Left ventricle myocardium inferior (tissue), 1 donor: ENCODE measurements at regions not wholly inside any gene's neighbourhood (a gene's known extent, or its start where the extent isn't known, plus 50 kb on each side); places are given as distances from the start of the nearest gene placed in this dataset.

Source experiments
- DNase-seq: peaks from one replicate; pipeline ENCODE4 v3.0.0-alpha.2; 2020
- H3K27ac ChIP-seq: fragments of 200-600 bp; replicated peaks from 2 replicates; pipeline ENCODE4 v1.8.0; 2021
- H3K27me3 ChIP-seq: fragments of 200-600 bp; 2 replicates; pipeline ENCODE4 v1.8.0; 2021; ENCODE audit warnings: low read depth
- H3K36me3 ChIP-seq: fragments of 200-600 bp; 2 replicates; pipeline ENCODE4 v1.8.0; 2021
- H3K4me1 ChIP-seq: fragments of 200-600 bp; 2 replicates; pipeline ENCODE4 v1.8.0; 2021
- H3K4me3 ChIP-seq: fragments of 200-600 bp; 2 replicates; pipeline ENCODE4 v1.8.0; 2021; ENCODE audit warnings: mild to moderate bottlenecking, moderate library complexity
- H3K9me3 ChIP-seq: fragments of 200-600 bp; replicated peaks from 2 replicates; pipeline ENCODE4 v1.8.0; 2021
- CTCF ChIP-seq: fragments of 200-600 bp; IDR thresholded peaks from 2 replicates; pipeline ENCODE4 v1.8.0; 2021; ENCODE audit warnings: antibody characterized with exemption, mild to moderate bottlenecking, borderline replicate concordance
- intact Hi-C: fragments of 100-400 bp; cut with micrococcal nuclease; formaldehyde crosslinking; loops from one replicate; pipeline ENCODE4 v1.11.0; 2022
- donor health status: DM: no; HTN: yes; CAD: no; lungs with severe emphysema.

- H3K27me3 ChIP-seq = peaks cover 42% of the 10 kb centered on the region
- H3K27ac ChIP-seq = no peak overlapping the region
- no peak for DNase-seq
- H3K36me3 ChIP-seq = no peaks in the 10 kb centered on the region
- H3K9me3 ChIP-seq = no peaks in the 10 kb centered on the region
- no peaks in the 10 kb centered on the region for H3K4me1 ChIP-seq
- intact Hi-C loops = no loop called here
- TF ChIP-seq CTCF = no peak
- H3K4me3 ChIP-seq = no peak overlapping the region
Observed at GRCh38 chr15:77731067-77731466, 98.4 kb upstream of the LINGO1 start.

- TF ChIP-seq CTCF = no peak
- Histone ChIP-seq H3K9me3 (no peaks in the 10 kb centered on the region), H3K4me3 (no peak overlapping the region), H3K27ac (no peak overlapping the region), H3K4me1 (peaks cover 8% of the 10 kb centered on the region), H3K36me3 (no peaks in the 10 kb centered on the region), H3K27me3 (peaks cover 36% of the 10 kb centered on the region)
- intact Hi-C loops = no loop called here
- DNase-seq = no peak
Observed at GRCh38 chr15:77727635-77728304, 95.1 kb upstream of the LINGO1 start.

- H3K36me3 ChIP-seq = no peaks in the 10 kb centered on the region
- H3K4me1 ChIP-seq = peaks cover 8% of the 10 kb centered on the region
- no peaks in the 10 kb centered on the region for H3K9me3 ChIP-seq
- no peak overlapping the region for H3K27ac ChIP-seq
- no peak for DNase-seq
- intact Hi-C loops = no loop called here
- TF ChIP-seq CTCF = no peak
- H3K4me3 ChIP-seq = no peak overlapping the region
- H3K27me3 ChIP-seq = peaks cover 21% of the 10 kb centered on the region
Observed at GRCh38 chr15:77724715-77725114, 92.0 kb upstream of the LINGO1 start.

GRCh38 chr15:77723756-77724155, 91.0 kb upstream of the LINGO1 start:
- no peaks in the 10 kb centered on the region for H3K9me3 ChIP-seq
- intact Hi-C loops = no loop called here
- H3K27ac ChIP-seq = no peak overlapping the region
- no peaks in the 10 kb centered on the region for H3K36me3 ChIP-seq
- peaks cover 21% of the 10 kb centered on the region for H3K27me3 ChIP-seq
- H3K4me3 ChIP-seq = no peak overlapping the region
- no peak for DNase-seq
- H3K4me1 ChIP-seq = peaks cover 8% of the 10 kb centered on the region
- no peak for TF ChIP-seq CTCF

- Histone ChIP-seq H3K9me3 (no peaks in the 10 kb centered on the region), H3K4me3 (no peak overlapping the region), H3K27ac (no peak overlapping the region), H3K4me1 (peaks cover 8% of the 10 kb centered on the region), H3K27me3 (peaks cover 18% of the 10 kb centered on the region), H3K36me3 (no peaks in the 10 kb centered on the region)
- intact Hi-C loops = no loop called here
- DNase-seq = no peak
- no peak for TF ChIP-seq CTCF
Observed at GRCh38 chr15:77722759-77723460, 90.2 kb upstream of the LINGO1 start.
